Lower leg skin (tissue), 3 donors: ENCODE measurements at regions not wholly inside any gene's neighbourhood (a gene's known extent, or its start where the extent isn't known, plus 50 kb on each side); places are given as distances from the start of the nearest gene placed in this dataset.

Source experiments
- CTCF ChIP-seq, 3 donors: fragments of 450-650 bp; IDR thresholded peaks; one replicate each; pipeline ENCODE4 v1.5.1; 2016; ENCODE audit warnings: antibody characterized with exemption in 3 of 3, mild to moderate bottlenecking in 3 of 3, moderate library complexity in 2 of 3
- POLR2A ChIP-seq, 2 donors: fragments of 450-650 bp; IDR thresholded peaks; one replicate each; pipeline ENCODE4 v1.6.1; 2016 to 2017; ENCODE audit warnings: antibody characterized with exemption in 2 of 2, mild to moderate bottlenecking in 1 of 2, moderate library complexity in 1 of 2

GRCh38 chr3:30962493-30962892 is 68.0 kb upstream of the GADL1 start:
- no peak for TF ChIP-seq POLR2A (IDR thresholded peaks at IDR 0.05)
- no peak for TF ChIP-seq CTCF (IDR thresholded peaks at IDR 0.05)
